PFSK-1 (cell line): ENCODE measurements at regions not wholly inside any gene's neighbourhood (a gene's known extent, or its start where the extent isn't known, plus 50 kb on each side); places are given as distances from the start of the nearest gene placed in this dataset.

ENCODE experiments used
- FOXP2 ChIP-seq: optimal IDR thresholded peaks from 2 replicates; pipeline ENCODE3; 2011; ENCODE audit warnings: borderline replicate concordance, control low read depth, inconsistent platforms; ENCODE audit not compliant: insufficient read depth; ENCODE audit errors: extremely low read length, extremely low read depth
- POLR2AphosphoS5 ChIP-seq: IDR thresholded peaks from 2 replicates; pipeline ENCODE4 v1.6.1; 2012; ENCODE audit warnings: low read depth, mild to moderate bottlenecking, control low read depth, low read length, moderate library complexity
- SIN3A ChIP-seq: IDR thresholded peaks from 2 replicates; pipeline ENCODE4 v1.6.1; 2012; ENCODE audit warnings: mild to moderate bottlenecking, low read length, moderate library complexity, borderline replicate concordance; ENCODE audit not compliant: insufficient read depth
- TAF1 ChIP-seq: IDR thresholded peaks from 2 replicates; pipeline ENCODE4 v1.6.1; 2012; ENCODE audit warnings: low read length, control low read depth, borderline replicate concordance; ENCODE audit not compliant: insufficient read depth
- TF ChIP-seq, protein P1 (sequence below), 2 experiments: IDR thresholded peaks; 2 replicates each; pipeline versions ENCODE4 v1.6.1 to v1.8.0; 2011 to 2012; ENCODE audit warnings: low read depth in 2 of 2, low read length in 2 of 2, control low read depth in 1 of 2, inconsistent platforms in 1 of 2, mild to moderate bottlenecking in 1 of 2, moderate library complexity in 1 of 2; ENCODE audit not compliant: insufficient read depth in 1 of 2

- no peak for TF ChIP-seq SIN3A
These were observed 577.4 kb downstream of the MED13L start for GRCh38 chr12:115700081-115700480.

DNA sequence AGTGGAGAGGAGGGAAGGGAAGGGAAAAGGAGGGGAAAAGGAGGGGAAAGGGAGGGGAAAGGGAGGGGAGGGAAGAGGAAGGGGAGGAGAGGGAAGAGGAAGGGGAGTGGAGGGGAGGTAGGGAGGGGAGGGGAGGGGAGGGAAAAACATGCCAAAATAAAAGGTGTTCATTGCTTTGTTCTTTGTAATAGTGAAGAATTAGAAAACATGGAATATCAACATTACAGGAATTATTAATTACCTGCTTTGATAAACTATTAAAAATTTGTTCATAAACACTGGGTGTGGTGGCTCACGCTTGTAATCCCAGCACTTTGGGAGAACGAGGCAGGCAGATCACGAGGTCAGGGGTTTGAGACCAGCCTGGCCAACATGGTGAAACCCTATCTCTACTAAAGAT, 579.2 kb downstream of the MED13L start:
- TF ChIP-seq FOXP2 (no peak), TAF1 (no peak), POLR2AphosphoS5 (no peak), SIN3A (no peak)
- TF ChIP-seq, protein P1, sequence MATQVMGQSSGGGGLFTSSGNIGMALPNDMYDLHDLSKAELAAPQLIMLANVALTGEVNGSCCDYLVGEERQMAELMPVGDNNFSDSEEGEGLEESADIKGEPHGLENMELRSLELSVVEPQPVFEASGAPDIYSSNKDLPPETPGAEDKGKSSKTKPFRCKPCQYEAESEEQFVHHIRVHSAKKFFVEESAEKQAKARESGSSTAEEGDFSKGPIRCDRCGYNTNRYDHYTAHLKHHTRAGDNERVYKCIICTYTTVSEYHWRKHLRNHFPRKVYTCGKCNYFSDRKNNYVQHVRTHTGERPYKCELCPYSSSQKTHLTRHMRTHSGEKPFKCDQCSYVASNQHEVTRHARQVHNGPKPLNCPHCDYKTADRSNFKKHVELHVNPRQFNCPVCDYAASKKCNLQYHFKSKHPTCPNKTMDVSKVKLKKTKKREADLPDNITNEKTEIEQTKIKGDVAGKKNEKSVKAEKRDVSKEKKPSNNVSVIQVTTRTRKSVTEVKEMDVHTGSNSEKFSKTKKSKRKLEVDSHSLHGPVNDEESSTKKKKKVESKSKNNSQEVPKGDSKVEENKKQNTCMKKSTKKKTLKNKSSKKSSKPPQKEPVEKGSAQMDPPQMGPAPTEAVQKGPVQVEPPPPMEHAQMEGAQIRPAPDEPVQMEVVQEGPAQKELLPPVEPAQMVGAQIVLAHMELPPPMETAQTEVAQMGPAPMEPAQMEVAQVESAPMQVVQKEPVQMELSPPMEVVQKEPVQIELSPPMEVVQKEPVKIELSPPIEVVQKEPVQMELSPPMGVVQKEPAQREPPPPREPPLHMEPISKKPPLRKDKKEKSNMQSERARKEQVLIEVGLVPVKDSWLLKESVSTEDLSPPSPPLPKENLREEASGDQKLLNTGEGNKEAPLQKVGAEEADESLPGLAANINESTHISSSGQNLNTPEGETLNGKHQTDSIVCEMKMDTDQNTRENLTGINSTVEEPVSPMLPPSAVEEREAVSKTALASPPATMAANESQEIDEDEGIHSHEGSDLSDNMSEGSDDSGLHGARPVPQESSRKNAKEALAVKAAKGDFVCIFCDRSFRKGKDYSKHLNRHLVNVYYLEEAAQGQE (IDR thresholded peaks at IDR 0.05; ENCODE audit: insufficient read depth in 1 of 2, low read depth in 2 of 2, low read length in 2 of 2), result no peak

- no peak for TF ChIP-seq POLR2AphosphoS5
- no peak for TF ChIP-seq FOXP2
- no peak for TF ChIP-seq TAF1
These were observed 580.2 kb downstream of the MED13L start for GRCh38 chr12:115697340-115697739.

DNA sequence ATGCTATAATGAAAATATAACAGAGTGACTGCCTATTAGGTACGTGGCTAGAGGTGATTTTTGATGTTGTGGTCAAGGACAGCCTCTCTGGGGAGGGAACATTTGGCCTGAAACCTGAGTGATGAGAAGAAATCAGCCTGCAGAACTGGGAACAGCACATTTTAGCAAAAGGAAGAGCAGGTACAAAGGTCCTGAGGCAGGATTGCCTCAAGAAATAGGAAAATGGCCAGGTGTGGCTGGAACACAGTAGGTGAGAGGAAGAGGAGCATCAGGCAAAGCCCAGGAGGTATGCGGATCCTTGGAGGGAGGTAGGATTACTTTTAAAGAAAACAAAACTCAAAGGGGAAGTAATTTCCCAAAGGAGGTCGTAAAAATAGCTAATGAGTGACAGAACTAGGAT, 582.9 kb downstream of the MED13L start:
- TF ChIP-seq POLR2AphosphoS5 (no peak), TAF1 (no peak), SIN3A (no peak), FOXP2 (no peak)
- TF ChIP-seq, protein P1 (IDR thresholded peaks at IDR 0.05; ENCODE audit: insufficient read depth in 1 of 2, low read depth in 2 of 2, low read length in 2 of 2), result no peak

DNA sequence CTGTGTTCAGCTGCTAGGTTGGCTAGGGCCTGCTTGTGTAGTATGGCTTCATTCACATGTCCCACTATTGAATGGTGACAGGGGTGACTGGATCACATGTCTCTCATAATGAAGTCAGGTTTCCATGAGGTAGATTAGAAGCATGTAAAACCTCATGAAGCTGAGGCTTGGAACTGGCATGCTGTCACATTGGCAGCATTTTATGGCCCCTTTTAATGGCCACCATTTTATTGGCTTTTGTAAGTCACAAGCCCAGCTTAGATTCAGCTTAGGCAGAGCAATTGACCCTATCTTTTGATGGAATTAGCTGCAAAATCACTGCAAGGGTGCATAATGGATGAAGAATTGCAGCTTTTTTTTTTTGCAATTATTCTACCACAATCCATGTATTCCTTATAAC, 583.5 kb downstream of the MED13L start:
- TF ChIP-seq, protein P1 (IDR thresholded peaks at IDR 0.05; ENCODE audit: insufficient read depth in 1 of 2, low read depth in 2 of 2, low read length in 2 of 2), result no peak
- TF ChIP-seq POLR2AphosphoS5, result no peak
- no peak for TF ChIP-seq FOXP2
- TF ChIP-seq SIN3A, result no peak
- TF ChIP-seq TAF1, result no peak

- TF ChIP-seq, protein P1 (IDR thresholded peaks at IDR 0.05; ENCODE audit: insufficient read depth in 1 of 2, low read depth in 2 of 2, low read length in 2 of 2), result no peak
- no peak for TF ChIP-seq POLR2AphosphoS5
- TF ChIP-seq SIN3A, result no peak
- TF ChIP-seq TAF1, result no peak
- TF ChIP-seq FOXP2, result no peak
These were observed 586.4 kb downstream of the MED13L start for GRCh38 chr12:115691123-115691522.
